NCI-H1694 treated with DMSO at 0.1 percent for 48 hours (cell line): ENCODE measurements at regions not wholly inside any gene's neighbourhood (a gene's known extent, or its start where the extent isn't known, plus 50 kb on each side); places are given as distances from the start of the nearest gene placed in this dataset.
"Not testable (repeated sequence)": the region's sequence is repeated elsewhere in the genome, so short reads cannot be mapped to it uniquely, and the experiment has no call there.

Source experiments
- DNase-seq: peaks from one replicate; lab custom pipeline; 2025; lab: John Stamatoyannopoulos, UW

GRCh38 chr9:31236344-31236743 is 1148.1 kb upstream of the ACO1 start:
- no peak for DNase-seq

- no peak for DNase-seq
Observed at GRCh38 chr9:31243386-31243785, 1141.1 kb upstream of the ACO1 start.

GRCh38 chr9:31248156-31248555 is 1136.3 kb upstream of the ACO1 start:
- DNase-seq = no peak

GRCh38 chr9:31251386-31251785 is 1133.1 kb upstream of the ACO1 start:
- DNase-seq = no peak

- no peak for DNase-seq
Observed at GRCh38 chr9:31253800-31254762, 1130.4 kb upstream of the ACO1 start.

- DNase-seq = no peak
Observed at GRCh38 chr9:31255211-31255610, 1129.2 kb upstream of the ACO1 start.

GRCh38 chr9:31259824-31260223 is 1124.6 kb upstream of the ACO1 start:
- DNase-seq = no peak

- DNase-seq = no peak
Observed at GRCh38 chr9:31272456-31273295, 1111.8 kb upstream of the ACO1 start.

GRCh38 chr9:31275419-31275818 is 1109.0 kb upstream of the ACO1 start:
- DNase-seq = no peak

- DNase-seq = no peak
Observed at GRCh38 chr9:31290731-31291130, 1093.7 kb upstream of the ACO1 start.

- no peak for DNase-seq
Observed at GRCh38 chr9:31302620-31303418, 1081.6 kb upstream of the ACO1 start.

GRCh38 chr9:31304576-31304975 is 1079.9 kb upstream of the ACO1 start:
- DNase-seq = no peak

GRCh38 chr9:31314241-31314640 is 1070.2 kb upstream of the ACO1 start:
- no peak for DNase-seq

GRCh38 chr9:31320494-31320893 is 1063.9 kb upstream of the ACO1 start:
- DNase-seq = no peak

GRCh38 chr9:31321256-31321655 is 1063.2 kb upstream of the ACO1 start:
- no peak for DNase-seq

- no peak for DNase-seq
Observed at GRCh38 chr9:31321686-31322085, 1062.8 kb upstream of the ACO1 start.

GRCh38 chr9:31323726-31324444 is 1060.6 kb upstream of the ACO1 start:
- no peak for DNase-seq

- DNase-seq = no peak
Observed at GRCh38 chr9:31325778-31326177, 1058.7 kb upstream of the ACO1 start.

GRCh38 chr9:31326883-31327282 is 1057.6 kb upstream of the ACO1 start:
- DNase-seq = not testable (repeated sequence)

GRCh38 chr9:31334837-31335528 is 1049.5 kb upstream of the ACO1 start:
- no peak for DNase-seq
